ENCODE measurements at regions not wholly inside any gene's neighbourhood (a gene's known extent, or its start where the extent isn't known, plus 50 kb on each side); places are given as distances from the start of the nearest gene placed in this dataset.

- Mint-ChIP-seq H3K9me3 (peaks cover 8 to 35% of the 10 kb centered on the region in 2 experiments), H3K36me3 (ENCODE audit: insufficient read depth in 1 of 3, low read depth in 3 of 3) (peaks cover 16 to 40% (median 21%) of the 10 kb centered on the region in 3 experiments), H3K27me3 (ENCODE audit: low read depth) (no peaks in the 10 kb centered on the region), H3K4me1 (no peaks in the 10 kb centered on the region), H3K4me3 (no peak overlapping the region), H3K27ac (peak overlapping the region in 1 of 3 experiments; percentile 22; a peak in 1 of 7 replicates)
- no peaks in the 10 kb centered on the region for H3K27me3 ChIP-seq (ENCODE audit: insufficient read depth, low read length)
- peaks cover 7% of the 10 kb centered on the region for H3K9me3 ChIP-seq (ENCODE audit: control insufficient read depth, low read depth, low read length)
- no peak overlapping the region for H2AFZ ChIP-seq (ENCODE audit: low read length)
- H3T11ph ChIP-seq (ENCODE audit: low read length) = no peak overlapping the region
- H3K23ac ChIP-seq (ENCODE audit: insufficient read length, low read depth, low read length) = no peak overlapping the region
- no peak overlapping the region for H3K9ac ChIP-seq (ENCODE audit: extremely low read depth, insufficient read length, low read length)
- H3K4ac ChIP-seq (ENCODE audit: low read depth, low read length) = no peak overlapping the region
- H2BK120ac ChIP-seq (ENCODE audit: low read depth, low read length, poor library complexity, severe bottlenecking) = no peak overlapping the region
- H3K79me1 ChIP-seq (ENCODE audit: insufficient read depth, low read depth, low read length, poor library complexity, severe bottlenecking) = no peaks in the 10 kb centered on the region
- no peak overlapping the region for H3K14ac ChIP-seq (ENCODE audit: insufficient read depth, low read length)
- no peak overlapping the region for H2BK5ac ChIP-seq (ENCODE audit: insufficient read length, low read length)
- no peak overlapping the region for H4K91ac ChIP-seq (ENCODE audit: insufficient read length, low read depth, low read length)
- no peaks in the 10 kb centered on the region for H4K20me1 ChIP-seq (ENCODE audit: control insufficient read depth, insufficient read depth, insufficient read length)
- H3K79me2 ChIP-seq (ENCODE audit: insufficient read depth, low read length) = no peaks in the 10 kb centered on the region
- no peak overlapping the region for H2AK5ac ChIP-seq (ENCODE audit: insufficient read length, low read length)
- no peak overlapping the region for H2BK20ac ChIP-seq (ENCODE audit: low read depth, low read length, poor library complexity, severe bottlenecking)
- no peak overlapping the region for H2BK12ac ChIP-seq (ENCODE audit: insufficient read length, low read depth, low read length)
- H3K23me2 ChIP-seq (ENCODE audit: insufficient read length, low read depth, low read length, poor library complexity, severe bottlenecking) = no peaks in the 10 kb centered on the region
- no peak overlapping the region for H3K27ac ChIP-seq (ENCODE audit: insufficient read length, low read depth, low read length)
- H3K18ac ChIP-seq (ENCODE audit: insufficient read length, low read depth, low read length) = no peak overlapping the region
- H4K8ac ChIP-seq (replicated peaks; ENCODE audit: insufficient read length, low read depth, low read length) = no peak overlapping the region
- H2BK15ac ChIP-seq (ENCODE audit: low read depth, low read length) = no peak overlapping the region
- WGBS (ENCODE audit: extremely low coverage, insufficient read length, low lambda C conversion rate) = no CpG with 5 or more reads among the region's 5 CpGs
- DNase-seq = no peak
- no peak overlapping the region for H3K4me2 ChIP-seq (ENCODE audit: insufficient read depth, insufficient read length, low read length)
- no peaks in the 10 kb centered on the region for H3K4me1 ChIP-seq (ENCODE audit: insufficient read depth, low read length)
- H3K56ac ChIP-seq (ENCODE audit: insufficient read length, low read depth, low read length) = no peak overlapping the region
- no peak overlapping the region for H4K5ac ChIP-seq (ENCODE audit: insufficient read length, low read depth, low read length)
- no peak for TF ChIP-seq CTCF (conservative IDR thresholded peaks at IDR 0.05)
Measured at GRCh38 chr4:71870456-71870855, 86.6 kb upstream of the GC start.
